Lower lobe of right lung (tissue), 2 donors: ENCODE measurements at regions not wholly inside any gene's neighbourhood (a gene's known extent, or its start where the extent isn't known, plus 50 kb on each side); places are given as distances from the start of the nearest gene placed in this dataset.
"Not testable (repeated sequence)": the region's sequence is repeated elsewhere in the genome, so short reads cannot be mapped to it uniquely, and the experiment has no call there.

Source experiments
- ATAC-seq, 2 donors: fragments of 200-7000 bp; cut with Tn5 transposase; one replicate each; pipeline ENCODE4 v1.9.1; 2020 to 2022; ENCODE audit warnings: mild to moderate bottlenecking in 2 of 2, moderate library complexity in 2 of 2
- DNase-seq: peaks from one replicate; pipeline ENCODE4 v3.0.0-alpha.2; 2020
- H3K27ac ChIP-seq: fragments of 200-600 bp; one replicate; pipeline ENCODE4 v1.8.0; 2022
- H3K27me3 ChIP-seq: fragments of 200-600 bp; one replicate; pipeline ENCODE4 v1.8.0; 2022; ENCODE audit warnings: low read depth
- H3K36me3 ChIP-seq: fragments of 200-600 bp; one replicate; pipeline ENCODE4 v1.8.0; 2022; ENCODE audit warnings: mild to moderate bottlenecking
- H3K4me1 ChIP-seq: fragments of 200-600 bp; one replicate; pipeline ENCODE4 v1.8.0; 2022
- H3K4me3 ChIP-seq: fragments of 200-600 bp; one replicate; pipeline ENCODE4 v1.8.0; 2022; ENCODE audit warnings: mild to moderate bottlenecking
- H3K9me3 ChIP-seq: fragments of 200-600 bp; one replicate; pipeline ENCODE4 v1.8.0; 2022
- CTCF ChIP-seq: fragments of 200-600 bp; IDR thresholded peaks from one replicate; pipeline ENCODE4 v1.8.0; 2022; ENCODE audit warnings: antibody characterized with exemption, mild to moderate bottlenecking
- intact Hi-C: fragments of 100-400 bp; cut with DNase I; formaldehyde crosslinking; loops from one replicate; pipeline ENCODE4 v1.11.0; 2022
- donor health status: DM: no; HTN: yes; CAD: no; lungs with severe emphysema.

DNA sequence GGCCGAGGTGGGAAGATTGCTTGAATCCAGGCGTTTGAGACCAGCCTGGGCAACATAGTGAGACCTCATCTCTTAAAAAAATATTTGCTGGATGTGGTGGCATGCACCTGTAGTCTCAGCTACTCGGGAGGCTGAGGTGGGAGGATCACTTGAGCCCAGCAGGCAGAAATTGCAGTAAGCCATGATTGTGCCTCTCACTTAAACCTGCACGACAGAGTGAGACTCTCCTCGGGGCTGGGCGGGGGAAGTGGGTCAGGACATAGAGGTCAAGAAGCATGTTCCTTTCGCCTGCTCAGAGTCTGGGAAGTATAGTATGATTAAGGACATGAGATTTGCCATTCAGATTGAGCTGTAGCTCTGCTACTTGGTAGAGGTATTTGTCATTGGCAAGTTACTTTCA, 52.3 kb downstream of the SEPTIN7 start:
- DNase-seq = not testable (repeated sequence)

DNA sequence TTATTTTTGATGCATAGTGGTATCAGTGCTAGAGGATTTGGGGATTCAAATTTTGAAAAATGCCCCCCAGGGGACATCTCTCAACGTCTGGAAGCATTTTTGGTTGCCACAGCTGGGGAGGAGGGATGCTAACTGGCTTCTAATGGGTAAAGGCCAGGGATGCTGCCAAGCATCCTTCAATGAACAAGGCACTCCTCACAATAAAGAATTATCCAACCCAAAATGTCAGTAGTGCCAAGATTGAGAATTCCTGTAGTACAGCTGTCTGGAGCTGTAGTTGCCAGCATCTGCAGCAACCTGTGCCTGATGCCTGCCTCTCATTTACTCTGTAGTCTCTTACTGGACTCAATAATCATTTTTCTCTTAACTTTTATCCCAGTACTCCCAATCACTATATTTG, 53.5 kb downstream of the SEPTIN7 start:
- DNase-seq = no peak
- no peak overlapping the region for H3K27ac ChIP-seq
- H3K9me3 ChIP-seq = no peaks in the 10 kb centered on the region
- no peak for ATAC-seq
- H3K36me3 ChIP-seq = no peaks in the 10 kb centered on the region
- no peak for TF ChIP-seq CTCF
- peaks cover 9% of the 10 kb centered on the region for H3K4me1 ChIP-seq
- no peaks in the 10 kb centered on the region for H3K27me3 ChIP-seq
- no peak overlapping the region for H3K4me3 ChIP-seq
- intact Hi-C loops = no loop called here

More for the DNA sequence above, 52.3 kb downstream of the SEPTIN7 start:
- H3K27ac ChIP-seq, H3K4me1 ChIP-seq, H3K9me3 ChIP-seq, H3K4me3 ChIP-seq, H3K36me3 ChIP-seq, intact Hi-C loops, H3K27me3 ChIP-seq, ATAC-seq: not testable (repeated sequence)

- Histone ChIP-seq H3K27ac (no peak overlapping the region), H3K36me3 (no peaks in the 10 kb centered on the region), H3K27me3 (no peaks in the 10 kb centered on the region), H3K9me3 (no peaks in the 10 kb centered on the region), H3K4me1 (peaks cover 9% of the 10 kb centered on the region), H3K4me3 (no peak overlapping the region)
- no peak for DNase-seq
- TF ChIP-seq CTCF = no peak
- ATAC-seq = no peak
- intact Hi-C loops = no loop called here
These were observed 55.3 kb downstream of the SEPTIN7 start for GRCh38 chr7:35856175-35856574.

GRCh38 chr7:35860664-35861063, 59.8 kb downstream of the SEPTIN7 start:
- no peak for TF ChIP-seq CTCF
- intact Hi-C loops = no loop called here

GRCh38 chr7:35865287-35865686, 64.4 kb downstream of the SEPTIN7 start:
- H3K4me3 ChIP-seq = no peak overlapping the region

More at GRCh38 chr7:35860664-35861063, 59.8 kb downstream of the SEPTIN7 start:
- Histone ChIP-seq H3K9me3 (no peaks in the 10 kb centered on the region), H3K36me3 (peaks cover 13% of the 10 kb centered on the region), H3K27me3 (no peaks in the 10 kb centered on the region), H3K4me3 (no peak overlapping the region), H3K27ac (no peak overlapping the region), H3K4me1 (no peaks in the 10 kb centered on the region)
- ATAC-seq = no peak
- no peak for DNase-seq

DNA sequence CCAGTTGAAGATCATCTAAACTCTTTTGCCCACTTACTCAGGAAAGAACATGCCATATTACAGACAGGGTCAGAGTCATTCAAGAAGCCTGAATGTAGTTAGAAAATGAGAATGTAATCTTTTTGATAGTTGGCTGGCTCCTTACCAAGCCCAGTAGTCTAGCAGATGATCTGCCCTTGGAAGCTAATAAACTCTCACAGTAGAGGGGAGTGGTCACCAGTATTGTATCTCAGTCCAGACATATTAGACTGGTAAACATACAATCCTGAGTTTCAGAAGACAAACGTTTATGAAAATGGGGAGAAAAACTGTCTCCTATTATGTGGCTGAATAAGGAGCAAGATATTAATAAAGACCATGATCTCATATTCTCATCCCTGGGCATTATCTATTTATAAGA, 65.3 kb downstream of the SEPTIN7 start:
- Histone ChIP-seq H3K4me3 (no peak overlapping the region), H3K36me3 (peaks cover 24% of the 10 kb centered on the region), H3K27me3 (no peaks in the 10 kb centered on the region), H3K4me1 (peaks cover 1% of the 10 kb centered on the region), H3K9me3 (no peaks in the 10 kb centered on the region), H3K27ac (no peak overlapping the region)
- ATAC-seq (no peak), DNase-seq (no peak)
- TF ChIP-seq CTCF = no peak
- intact Hi-C loops = no loop called here

More at GRCh38 chr7:35865287-35865686, 64.4 kb downstream of the SEPTIN7 start:
- no peaks in the 10 kb centered on the region for H3K27me3 ChIP-seq
- no peak for DNase-seq
- H3K36me3 ChIP-seq = peaks cover 24% of the 10 kb centered on the region
- no peaks in the 10 kb centered on the region for H3K9me3 ChIP-seq
- ATAC-seq = no peak
- no peak overlapping the region for H3K27ac ChIP-seq
- H3K4me1 ChIP-seq = no peaks in the 10 kb centered on the region
- intact Hi-C loops = no loop called here
- no peak for TF ChIP-seq CTCF

DNA sequence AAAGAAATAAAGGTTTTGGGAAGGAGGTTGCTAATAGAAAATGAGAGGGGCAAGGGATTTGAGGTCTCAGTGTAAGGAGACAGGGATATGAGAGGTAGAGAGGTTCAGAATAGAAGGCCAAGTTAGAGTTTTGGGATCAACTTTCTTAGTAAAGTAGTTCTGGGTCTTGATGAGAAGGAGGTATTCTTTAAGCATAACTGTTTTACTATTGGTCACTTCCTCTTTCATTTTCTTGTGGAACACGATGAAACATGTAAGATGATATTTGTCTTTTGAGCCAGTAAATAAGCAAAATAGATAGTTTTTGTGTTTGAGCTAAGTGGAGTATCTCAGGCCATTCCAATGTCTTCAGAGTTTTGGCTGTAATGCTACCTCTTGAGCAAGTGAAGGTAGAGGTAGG, 68.3 kb downstream of the SEPTIN7 start:
- peaks cover 34% of the 10 kb centered on the region for H3K36me3 ChIP-seq
- ATAC-seq, H3K4me3 ChIP-seq, intact Hi-C loops, H3K4me1 ChIP-seq, H3K27me3 ChIP-seq, H3K27ac ChIP-seq, H3K9me3 ChIP-seq, DNase-seq: not testable (repeated sequence)
